ENCODE measurements at regions not wholly inside any gene's neighbourhood (a gene's known extent, or its start where the extent isn't known, plus 50 kb on each side); places are given as distances from the start of the nearest gene placed in this dataset.
A peak's percentile ranks its signal among the peaks of the same experiment; 100 is the strongest.

- peak; percentile 78 for DNase-seq
Measured at GRCh38 chr6:26216886-26217713, 129.9 kb downstream of the HFE start.

GRCh38 chr6:26217714-26218075 is 130.5 kb downstream of the HFE start:
- DNase-seq, result no peak

- DNase-seq, result no peak
Measured at GRCh38 chr6:26218824-26219223, 131.6 kb downstream of the HFE start.

GRCh38 chr6:26220145-26220970 is 133.1 kb downstream of the HFE start:
- no peak for DNase-seq

- DNase-seq, result no peak
Measured at GRCh38 chr6:26221186-26221585, 134.0 kb downstream of the HFE start.

- no peak for DNase-seq
Measured at GRCh38 chr6:26222571-26222970, 135.3 kb downstream of the HFE start.

- no peak for DNase-seq
Measured at GRCh38 chr6:26223228-26223627, 136.0 kb downstream of the HFE start.

GRCh38 chr6:26223650-26224546 is 136.7 kb downstream of the HFE start:
- DNase-seq, result no peak

GRCh38 chr6:26224547-26224912 is 137.3 kb downstream of the HFE start:
- no peak for DNase-seq

GRCh38 chr6:26224940-26225847 is 138.0 kb downstream of the HFE start:
- no peak for DNase-seq

GRCh38 chr6:26225848-26226578 is 138.8 kb downstream of the HFE start:
- DNase-seq, result no peak

GRCh38 chr6:26226579-26226967 is 138.4 kb upstream of the BTN3A2 start:
- no peak for DNase-seq

- no peak for DNase-seq
Measured at GRCh38 chr6:26230351-26230750, 134.6 kb upstream of the BTN3A2 start.

- no peak for DNase-seq
Measured at GRCh38 chr6:26231006-26231587, 133.9 kb upstream of the BTN3A2 start.

GRCh38 chr6:26232306-26232939 is 132.6 kb upstream of the BTN3A2 start:
- no peak for DNase-seq

GRCh38 chr6:26232940-26233648 is 131.9 kb upstream of the BTN3A2 start:
- no peak for DNase-seq

GRCh38 chr6:26233649-26234420 is 131.2 kb upstream of the BTN3A2 start:
- DNase-seq, result no peak

- no peak for DNase-seq
Measured at GRCh38 chr6:26234421-26235301, 130.3 kb upstream of the BTN3A2 start.

All from NCI-H1092 (cell line).